Gastroesophageal sphincter (tissue), 2 donors: ENCODE measurements at regions not wholly inside any gene's neighbourhood (a gene's known extent, or its start where the extent isn't known, plus 50 kb on each side); places are given as distances from the start of the nearest gene placed in this dataset.

ENCODE experiments used
- POLR2A ChIP-seq, 2 donors: fragments of 450-650 bp; IDR thresholded peaks; one replicate each; pipeline ENCODE4 v1.6.1; 2017; ENCODE audit warnings: antibody characterized with exemption in 2 of 2, mild to moderate bottlenecking in 2 of 2, moderate library complexity in 1 of 2
- POLR2AphosphoS5 ChIP-seq: sonication (generic); formaldehyde crosslinking; IDR thresholded peaks from one replicate; pipeline ENCODE4 v1.6.1; 2017; ENCODE audit warnings: antibody characterized with exemption

GRCh38 chr2:121044412-121044811 lies 240.6 kb downstream of the TFCP2L1 start:
- TF ChIP-seq POLR2A (IDR thresholded peaks at IDR 0.05) (no peak), POLR2AphosphoS5 (no peak)
